HG02588 (cell line): ENCODE measurements at regions not wholly inside any gene's neighbourhood (a gene's known extent, or its start where the extent isn't known, plus 50 kb on each side); places are given as distances from the start of the nearest gene placed in this dataset.

Source experiments
- ATAC-seq: cut with Tn5 transposase; IDR thresholded peaks from one replicate; pipeline ENCODE4 v1.9.1; 2021; ENCODE audit warnings: mild to moderate bottlenecking, moderate library complexity; ENCODE audit not compliant: unreplicated experiment

DNA sequence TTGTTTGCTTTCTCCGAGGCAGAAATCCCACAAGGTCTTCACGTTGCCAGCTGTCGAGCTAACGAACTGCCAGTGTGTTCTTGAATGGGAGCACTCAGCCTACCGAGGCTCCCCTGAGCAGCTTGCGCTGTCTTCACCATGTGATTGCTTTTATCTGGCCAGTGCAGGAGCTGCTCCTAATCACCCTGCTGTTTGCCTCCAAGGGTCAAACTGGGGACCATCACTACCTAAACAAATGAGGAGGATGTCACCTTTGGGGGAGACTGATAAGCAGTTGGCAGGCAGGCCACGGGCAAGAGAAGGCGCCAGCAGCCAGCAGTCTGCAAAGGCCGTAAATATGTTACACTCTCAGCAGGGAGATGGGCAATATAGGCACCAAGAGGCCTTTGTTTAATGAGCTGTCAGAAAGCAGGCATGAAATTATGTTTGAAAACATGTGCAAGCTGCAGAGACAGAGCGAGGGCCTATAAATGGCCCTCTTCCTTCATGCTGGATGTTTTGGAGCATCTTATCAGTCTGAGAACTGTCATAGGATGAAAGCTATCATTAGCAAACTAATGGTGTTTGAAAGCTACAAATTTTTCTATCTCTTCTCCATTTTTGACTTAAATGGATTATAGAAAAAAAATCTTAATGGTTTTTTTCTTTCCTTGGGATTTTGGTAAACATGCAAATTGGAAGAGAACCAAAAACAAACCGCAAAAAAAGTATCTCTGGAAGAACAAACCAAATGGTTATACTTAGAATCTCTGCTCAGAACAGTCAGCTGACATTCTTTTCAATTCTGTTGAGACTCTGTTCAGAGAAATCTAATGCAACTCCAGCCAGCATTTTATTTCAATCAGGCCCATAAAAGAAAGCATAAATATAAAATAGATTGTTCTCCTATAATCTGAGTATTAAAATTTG lies 267.3 kb upstream of the NPVF start:
- no peak for ATAC-seq

DNA sequence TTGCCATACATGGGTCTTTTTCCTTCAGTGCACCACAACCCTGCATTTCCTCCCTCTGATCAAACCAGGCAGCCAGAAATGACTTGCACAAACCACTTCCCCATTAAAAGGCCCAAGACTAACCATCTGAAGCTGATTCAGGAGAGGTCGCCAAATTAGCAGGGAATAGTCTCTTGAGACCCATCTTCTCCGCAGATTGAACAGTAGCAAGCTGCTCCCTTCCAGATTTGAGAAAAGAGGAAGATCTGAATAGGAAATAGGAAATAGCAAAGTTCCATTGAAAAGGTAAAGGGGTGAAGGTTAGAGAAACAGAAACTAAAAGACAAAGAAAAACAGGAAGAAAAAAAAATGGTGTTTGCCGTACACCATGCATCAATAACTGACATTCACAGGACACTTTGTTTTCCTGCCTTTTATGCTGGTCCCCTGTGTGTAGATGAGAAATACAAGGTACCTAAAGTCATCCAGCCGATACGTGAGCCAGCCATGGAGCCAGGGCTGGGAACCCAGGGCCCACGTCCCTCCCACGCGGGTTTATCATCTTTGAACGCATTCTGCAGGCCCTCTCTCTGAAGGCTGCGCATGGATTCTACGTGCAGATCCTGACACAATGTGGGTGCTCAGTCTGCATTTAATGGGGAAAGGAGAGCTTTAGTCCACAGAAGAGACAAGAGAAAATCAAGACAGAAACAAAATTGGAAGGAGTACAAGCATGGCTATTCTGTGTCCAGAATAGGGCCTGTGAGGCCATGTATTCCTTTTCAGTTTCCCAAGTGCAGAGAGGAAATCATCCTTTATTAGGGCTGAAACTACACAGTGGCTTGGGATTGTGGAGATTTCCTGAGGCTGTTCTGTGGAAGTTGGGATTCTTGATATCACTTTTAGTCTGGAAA lies 268.4 kb upstream of the NPVF start:
- ATAC-seq: peak; percentile 80

DNA sequence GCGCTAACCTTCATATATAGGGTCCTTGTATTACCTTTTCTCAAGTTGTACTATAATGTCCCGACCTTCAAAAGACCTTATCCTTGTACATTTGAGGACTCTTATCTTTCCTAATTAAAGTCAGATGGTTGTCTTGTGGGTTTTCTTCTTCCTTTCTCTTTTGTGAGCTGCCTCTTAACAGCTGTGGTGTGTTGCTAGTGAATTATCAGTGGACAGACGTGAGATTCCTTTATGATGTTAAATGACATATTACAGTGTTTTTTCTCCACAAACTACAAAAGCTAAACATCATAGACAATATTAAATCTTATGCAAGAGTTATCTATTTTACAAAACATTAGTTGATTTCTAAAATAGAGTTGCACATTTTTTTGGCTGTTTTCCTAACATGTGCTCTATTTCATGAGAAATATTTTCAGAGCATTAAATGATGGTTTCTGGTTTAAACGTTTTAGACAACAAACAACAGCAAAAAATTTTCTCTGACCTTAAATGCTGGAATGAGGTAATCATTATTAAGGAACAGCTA lies 272.2 kb upstream of the NPVF start:
- ATAC-seq: no peak

DNA sequence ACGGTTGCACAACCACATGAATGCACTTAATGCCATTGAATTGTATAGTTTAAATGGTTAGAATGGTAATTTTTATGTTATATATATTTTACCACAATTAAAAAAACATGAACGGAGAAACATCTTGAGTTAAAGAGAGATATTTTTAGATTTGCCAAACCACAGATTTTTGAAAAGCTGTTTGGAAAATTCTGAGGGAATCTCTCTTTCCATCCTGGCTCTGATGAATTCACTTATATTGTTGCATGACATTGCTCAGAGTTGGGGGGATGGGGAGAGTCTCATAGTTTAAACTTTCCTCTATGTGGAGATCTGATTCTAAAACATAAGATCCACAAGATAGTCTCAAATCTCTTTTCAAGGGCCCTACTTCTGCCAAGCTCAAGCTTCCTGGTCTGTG lies 275.0 kb upstream of the NPVF start:
- no peak for ATAC-seq

DNA sequence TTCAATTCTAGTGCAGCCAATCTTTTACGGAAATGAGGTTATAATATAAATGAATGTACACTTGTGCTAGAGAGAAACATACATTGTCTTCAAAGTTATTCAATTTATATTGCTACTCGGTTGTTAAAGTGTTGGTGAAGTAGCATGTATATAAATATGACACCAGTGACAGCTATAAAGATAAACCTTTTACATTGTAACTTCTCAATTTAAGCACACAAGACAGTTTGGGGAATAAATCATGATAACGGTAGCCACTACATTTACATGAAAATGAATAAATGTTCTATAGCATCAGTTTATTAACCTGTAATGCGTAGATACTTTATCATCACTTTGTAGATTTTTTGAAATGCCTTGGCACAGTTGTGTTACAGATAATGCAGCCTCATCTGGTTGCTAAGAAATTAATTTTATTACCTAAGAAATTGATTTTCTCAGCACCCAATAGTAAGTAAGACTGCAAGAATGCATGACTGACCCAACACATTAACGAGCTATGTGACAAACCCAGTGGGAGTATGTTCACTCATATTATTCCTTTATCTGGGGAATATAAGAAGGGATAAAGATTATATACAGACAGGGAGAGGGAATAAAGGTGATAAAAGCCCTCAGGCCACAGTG lies 283.9 kb upstream of the NPVF start:
- no peak for ATAC-seq

DNA sequence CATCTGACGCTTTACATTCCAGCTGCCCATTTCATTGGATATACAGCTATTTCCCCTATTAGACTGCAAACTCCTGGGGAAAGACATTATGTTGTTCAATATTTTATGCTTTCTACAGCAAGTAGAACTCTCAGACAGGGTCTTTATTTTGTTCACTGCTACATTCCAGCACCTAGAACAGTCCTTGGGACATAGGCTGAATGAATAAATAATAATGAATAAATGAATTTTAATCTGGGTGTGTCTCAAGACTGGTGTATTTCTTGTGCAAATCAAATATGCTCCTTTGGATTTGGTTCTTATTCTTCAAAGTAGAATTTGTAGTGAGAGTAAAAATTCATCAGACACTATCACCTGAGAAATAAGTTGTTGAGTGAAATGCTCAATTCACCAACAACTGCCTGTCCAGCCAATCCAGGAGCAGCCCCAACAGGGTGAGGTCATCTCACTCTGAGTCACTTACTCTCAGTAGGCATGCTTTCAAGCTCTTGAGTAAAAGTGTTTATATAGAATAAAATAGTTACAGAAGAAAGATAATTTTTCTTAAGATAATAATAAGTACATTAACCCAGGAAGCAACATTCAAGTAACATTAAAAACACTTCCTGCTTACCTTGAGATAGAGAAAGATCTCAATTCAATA lies 287.5 kb upstream of the NPVF start:
- ATAC-seq: no peak

DNA sequence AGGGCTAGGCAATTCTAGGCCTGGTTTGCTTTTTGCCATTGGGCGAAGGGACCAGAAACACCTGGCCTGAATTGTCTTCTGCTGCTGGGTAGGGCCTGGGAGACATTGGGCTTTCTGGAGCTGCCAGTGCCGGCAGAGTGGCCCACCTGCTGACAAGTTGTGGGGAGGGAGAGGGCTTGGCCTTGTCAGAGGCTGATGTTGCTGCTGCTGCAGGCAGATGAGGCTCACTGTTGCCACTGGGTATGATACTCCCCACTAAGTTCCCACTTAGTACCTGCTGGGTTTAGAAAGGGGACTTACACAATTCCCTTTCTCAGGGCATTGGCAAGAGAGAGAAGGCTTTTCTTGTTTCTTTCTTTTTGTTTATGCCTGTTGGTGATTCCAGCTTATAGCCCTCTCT lies 289.6 kb upstream of the NPVF start:
- no peak for ATAC-seq

DNA sequence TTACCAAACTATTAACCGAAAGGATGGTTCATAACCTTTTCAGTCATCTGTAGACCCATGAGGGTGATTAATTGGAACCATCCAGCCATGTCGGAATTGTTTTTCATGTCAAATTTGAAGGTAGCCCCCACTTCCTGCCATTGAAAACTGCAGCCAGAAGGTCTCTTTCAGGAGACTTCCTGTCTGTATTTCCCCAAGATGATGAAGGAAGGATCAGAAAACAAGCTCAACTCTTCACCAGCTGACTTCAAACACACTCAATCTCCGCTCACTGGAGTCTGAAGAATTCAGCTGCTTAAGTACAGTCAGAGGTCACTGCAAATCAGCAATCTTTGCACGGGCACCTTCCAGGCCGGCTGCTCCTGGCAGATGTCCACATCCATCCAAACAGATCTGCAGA lies 291.7 kb upstream of the NPVF start:
- no peak for ATAC-seq

DNA sequence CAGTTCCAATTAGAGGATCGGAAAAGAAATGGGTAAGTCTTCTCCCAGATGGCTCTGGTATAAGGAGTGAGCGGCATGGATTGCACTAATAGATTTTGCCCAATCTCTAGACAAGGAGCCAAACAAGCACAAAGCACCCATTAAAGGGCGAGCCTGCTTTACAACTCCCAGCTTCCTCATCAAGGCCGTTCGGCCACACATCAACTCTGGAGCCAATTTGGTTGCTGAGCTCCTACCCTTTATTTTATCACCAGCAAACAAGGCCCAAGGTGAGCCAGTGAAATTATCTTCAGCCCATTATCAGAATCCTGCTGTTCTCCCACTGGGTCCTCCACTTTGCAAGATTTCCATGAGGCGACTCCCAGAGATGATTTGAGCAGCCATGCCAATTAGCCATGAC lies 292.2 kb upstream of the NPVF start:
- no peak for ATAC-seq

DNA sequence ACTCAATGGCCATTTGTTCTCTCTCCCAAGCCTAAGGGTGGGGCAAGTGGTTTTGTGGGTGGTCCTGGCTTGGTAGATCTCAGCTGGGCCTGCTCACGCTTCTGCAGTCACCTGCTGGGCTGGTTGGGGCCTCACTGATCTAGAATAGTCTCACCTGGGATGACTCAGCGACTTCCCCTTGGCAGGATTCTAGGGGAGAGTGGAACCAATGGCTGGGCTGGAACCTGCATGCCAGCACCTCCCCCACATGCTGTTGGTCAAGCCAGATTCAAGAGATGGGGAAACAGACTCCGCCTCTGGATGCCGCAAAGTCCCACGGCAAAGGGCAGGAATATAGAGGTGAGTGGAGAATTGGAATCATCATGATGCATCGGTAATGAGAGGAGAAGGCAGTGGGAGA lies 292.9 kb upstream of the NPVF start:
- no peak for ATAC-seq

DNA sequence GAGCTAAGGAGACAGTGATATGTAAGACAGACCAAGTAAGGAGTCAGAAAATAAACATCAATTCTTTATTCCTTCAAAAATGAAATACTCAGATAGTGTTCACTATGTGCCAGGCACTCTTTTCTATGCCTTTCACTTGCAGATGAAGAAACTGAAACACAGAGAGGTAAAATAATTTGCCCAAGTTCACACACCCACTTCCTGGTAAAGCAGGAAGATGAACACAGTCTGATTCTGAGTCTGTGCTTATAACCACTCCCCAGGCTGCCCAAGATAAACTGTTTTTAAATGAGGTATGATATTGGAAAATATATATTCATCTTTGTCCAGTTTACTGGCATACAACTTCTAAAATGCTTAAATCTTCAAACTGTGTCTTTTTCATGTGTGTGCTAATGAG lies 294.4 kb upstream of the NPVF start:
- no peak for ATAC-seq

DNA sequence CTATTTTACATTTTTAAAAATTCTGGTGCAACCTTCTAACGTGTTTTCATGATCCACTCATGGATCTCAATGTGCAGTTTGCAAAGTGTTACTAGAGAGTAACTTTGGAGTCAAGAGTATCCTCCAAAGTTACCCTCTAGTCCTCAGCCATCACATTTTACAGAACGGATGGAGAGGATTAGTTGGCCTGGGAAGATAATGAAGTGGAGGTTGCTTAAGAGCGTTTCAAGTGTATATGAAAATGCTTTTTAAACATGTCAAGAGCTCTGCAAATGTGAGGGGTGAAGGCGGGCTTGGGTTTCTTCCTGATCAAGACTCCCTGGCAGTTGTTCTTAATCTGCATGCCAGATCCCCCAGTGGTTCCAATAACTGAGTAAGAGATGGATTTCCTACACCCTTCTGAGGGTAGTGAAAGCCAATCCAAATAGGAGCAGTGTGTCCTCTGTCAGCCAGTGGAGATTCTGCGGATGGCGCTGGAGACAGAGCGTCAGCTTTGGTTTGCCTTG lies 299.4 kb upstream of the NPVF start:
- ATAC-seq: no peak

DNA sequence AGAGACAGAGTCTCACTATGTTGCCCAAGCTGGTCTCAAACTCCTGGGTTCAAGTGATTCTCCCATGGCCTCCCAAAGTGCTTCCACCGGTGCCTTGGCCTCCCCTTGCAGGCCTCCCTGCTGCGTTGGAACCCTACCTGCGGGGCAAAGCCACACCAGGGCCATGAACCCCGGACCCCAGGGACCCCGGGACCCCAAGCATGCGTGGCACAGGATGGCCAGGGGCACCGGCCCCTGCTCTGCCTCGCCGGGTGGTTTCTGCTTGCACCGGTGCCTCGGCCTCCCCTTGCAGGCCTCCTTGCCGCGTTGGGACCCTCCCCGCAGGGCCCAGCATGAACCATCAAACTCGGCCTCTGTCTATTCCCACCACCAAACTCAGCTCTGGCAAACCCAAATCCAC lies 301.0 kb upstream of the NPVF start:
- ATAC-seq: no peak

DNA sequence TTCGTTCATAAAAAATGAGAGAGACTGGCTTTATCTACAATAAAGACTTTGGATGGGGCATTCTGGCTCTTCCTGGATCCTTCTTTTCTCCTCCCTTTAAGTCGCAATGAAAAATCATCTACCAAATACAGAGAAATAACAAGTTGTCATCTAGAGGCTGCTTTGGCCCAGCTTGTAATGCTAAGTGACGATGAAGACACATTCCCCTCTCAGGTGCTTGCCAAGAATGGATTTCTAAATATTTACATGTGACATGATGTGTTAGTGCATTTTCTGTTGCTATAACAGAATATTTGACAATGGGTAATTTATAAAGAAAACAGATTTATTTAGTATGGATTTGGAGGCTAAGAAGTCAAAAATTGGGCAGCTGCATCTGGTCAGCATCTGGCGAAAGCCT lies 308.6 kb upstream of the NPVF start:
- no peak for ATAC-seq

DNA sequence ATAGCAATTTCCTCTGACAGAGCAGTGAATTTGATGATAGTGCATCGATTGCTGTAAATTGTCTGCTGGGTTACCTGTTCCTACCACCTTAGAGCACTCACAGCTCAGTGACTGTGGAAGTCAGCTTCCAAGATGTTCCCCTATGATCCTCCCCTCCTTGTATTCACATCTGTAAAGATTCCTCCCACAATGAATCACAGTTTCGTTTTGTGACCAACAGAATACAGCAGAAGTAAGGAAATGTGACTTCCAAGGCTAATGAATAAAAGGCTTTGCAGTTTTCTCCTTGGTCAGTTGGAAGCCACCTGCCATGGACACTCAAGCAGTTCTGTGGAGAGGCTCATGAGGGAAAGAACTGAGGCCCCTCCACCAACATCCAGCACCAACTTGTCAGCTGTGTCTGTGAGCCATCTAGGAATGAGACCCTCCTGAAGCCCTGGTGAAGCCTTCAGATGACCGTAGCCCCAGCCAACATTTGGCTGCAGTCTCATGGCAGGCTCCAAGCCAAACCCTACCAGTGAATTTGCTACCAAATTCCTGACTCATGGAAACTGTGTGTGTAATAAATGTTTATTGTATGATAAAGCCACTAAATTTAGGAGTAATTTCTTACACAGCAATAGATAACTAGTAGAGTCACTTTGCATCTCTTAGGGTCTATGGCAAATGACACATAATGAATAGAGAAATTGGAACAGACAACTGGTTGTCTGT lies 309.5 kb upstream of the NPVF start:
- no peak for ATAC-seq

DNA sequence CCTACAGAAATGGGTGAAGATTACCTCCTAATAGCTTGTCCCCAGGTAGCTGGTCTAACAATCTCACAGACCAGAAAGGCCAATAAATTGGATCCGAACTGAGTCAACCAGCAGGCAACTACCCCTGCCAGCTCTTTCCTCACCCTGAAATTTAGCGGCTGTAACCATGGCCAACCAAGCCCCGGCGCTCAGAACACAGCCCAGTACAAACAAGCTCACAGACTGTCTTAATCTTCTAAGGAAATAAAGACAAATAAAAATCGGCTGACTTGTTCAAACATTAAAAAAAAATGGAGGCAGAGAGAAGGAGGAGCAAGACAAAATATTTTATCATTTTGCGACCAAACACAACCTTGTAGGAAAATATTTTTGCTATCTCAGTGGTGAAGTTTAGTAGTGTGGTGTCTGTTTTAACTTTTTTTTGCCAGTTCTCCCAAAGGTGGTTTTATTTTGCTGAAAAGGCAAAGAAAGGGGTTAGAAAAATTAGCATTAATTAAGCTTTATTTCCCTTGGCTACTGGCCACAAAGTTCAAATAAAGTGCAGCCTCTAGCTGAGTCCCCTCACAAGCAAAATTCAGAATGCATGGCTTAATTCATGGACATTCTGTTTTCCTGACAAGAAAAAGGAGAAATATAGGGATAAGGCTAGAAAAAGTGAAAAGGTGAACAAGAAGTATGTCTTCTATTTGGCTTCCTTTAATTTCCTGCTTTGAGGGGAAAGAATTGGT lies 313.0 kb upstream of the NPVF start:
- ATAC-seq: no peak

DNA sequence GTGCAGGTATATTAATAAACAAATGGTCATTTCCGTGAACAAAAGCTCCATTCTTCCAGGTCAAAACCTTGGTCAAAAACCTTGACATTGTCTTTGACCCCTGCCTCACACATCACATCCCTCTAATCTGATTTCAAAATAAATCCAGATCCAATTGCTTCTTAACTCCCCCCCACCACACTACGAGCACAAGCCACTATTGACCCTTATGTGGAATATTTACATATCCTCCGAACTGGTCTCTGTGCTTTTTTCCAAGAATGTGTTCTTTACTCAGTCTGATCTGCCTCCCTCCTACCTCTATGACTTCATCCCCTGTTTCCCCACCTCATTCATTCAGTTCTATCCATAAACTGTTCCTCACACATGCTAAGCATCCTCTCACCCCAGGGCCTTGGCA lies 313.6 kb upstream of the NPVF start:
- no peak for ATAC-seq

DNA sequence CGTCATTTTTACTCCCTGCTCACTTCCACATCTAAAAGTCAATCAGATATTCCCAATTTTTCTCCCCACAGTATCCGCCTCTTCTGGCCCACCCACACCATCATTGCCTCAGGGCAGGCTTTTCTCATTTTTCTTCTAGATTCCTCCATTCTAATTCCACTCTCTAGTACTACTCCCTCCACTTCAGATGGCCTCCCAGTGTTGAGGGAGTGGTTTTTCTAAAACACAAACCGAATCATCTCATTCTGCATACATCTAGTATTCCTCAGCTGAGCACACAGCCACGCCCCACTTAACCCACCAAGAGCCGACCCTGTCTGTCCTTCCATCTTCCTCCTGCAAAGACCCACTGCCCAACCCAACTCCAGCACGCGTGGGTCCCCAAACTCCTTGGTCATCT lies 314.9 kb upstream of the NPVF start:
- no peak for ATAC-seq

DNA sequence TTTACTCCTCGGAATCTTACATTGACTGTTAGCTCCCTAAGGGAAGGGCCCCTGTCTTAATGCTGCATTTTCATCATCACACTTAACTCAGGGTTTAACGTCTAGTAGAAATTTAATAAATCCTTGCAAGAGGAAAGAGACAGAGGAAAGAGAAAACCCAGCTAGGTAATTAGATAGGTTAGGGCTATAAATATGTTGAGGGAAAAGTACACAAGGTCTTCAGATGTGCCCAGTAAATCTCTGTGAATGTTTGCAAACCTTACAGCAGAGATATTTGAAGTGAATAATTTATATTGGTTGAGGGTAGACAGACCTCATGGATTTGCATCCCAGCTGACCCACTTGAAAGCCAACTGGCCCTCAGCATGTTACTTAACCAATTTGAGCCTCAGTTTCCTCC lies 315.5 kb upstream of the NPVF start:
- no peak for ATAC-seq
